GM19025 (cell line): ENCODE measurements at regions not wholly inside any gene's neighbourhood (a gene's known extent, or its start where the extent isn't known, plus 50 kb on each side); places are given as distances from the start of the nearest gene placed in this dataset.
"Not testable (repeated sequence)": the region's sequence is repeated elsewhere in the genome, so short reads cannot be mapped to it uniquely, and the experiment has no call there.

ENCODE experiments used
- ATAC-seq: cut with Tn5 transposase; IDR thresholded peaks from one replicate; pipeline ENCODE4 v1.9.1; 2021; ENCODE audit warnings: mild to moderate bottlenecking, low read depth, moderate library complexity; ENCODE audit not compliant: unreplicated experiment

DNA sequence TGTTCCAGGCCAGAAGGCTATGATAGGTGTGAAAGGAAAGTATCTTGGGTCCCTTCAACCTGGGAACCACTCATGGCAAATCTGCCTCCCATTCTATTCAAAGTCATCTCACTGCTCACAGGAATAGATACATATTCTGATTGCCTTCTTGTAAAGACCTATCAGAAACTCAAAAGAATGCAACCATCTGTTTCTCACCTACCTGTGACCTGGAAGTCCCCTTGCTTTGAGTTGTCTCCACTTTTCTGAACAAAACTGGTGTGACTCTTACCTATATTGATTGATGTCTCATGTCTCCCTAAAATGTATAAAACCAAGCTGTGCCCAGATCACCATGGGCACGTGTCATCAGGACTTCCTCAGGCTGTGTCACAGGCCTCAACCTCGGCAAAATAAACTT lies 1149.3 kb downstream of the NSUN3 start:
- ATAC-seq = no peak

GRCh38 chr3:95215437-95215957 lies 1152.6 kb downstream of the NSUN3 start:
- no peak for ATAC-seq

DNA sequence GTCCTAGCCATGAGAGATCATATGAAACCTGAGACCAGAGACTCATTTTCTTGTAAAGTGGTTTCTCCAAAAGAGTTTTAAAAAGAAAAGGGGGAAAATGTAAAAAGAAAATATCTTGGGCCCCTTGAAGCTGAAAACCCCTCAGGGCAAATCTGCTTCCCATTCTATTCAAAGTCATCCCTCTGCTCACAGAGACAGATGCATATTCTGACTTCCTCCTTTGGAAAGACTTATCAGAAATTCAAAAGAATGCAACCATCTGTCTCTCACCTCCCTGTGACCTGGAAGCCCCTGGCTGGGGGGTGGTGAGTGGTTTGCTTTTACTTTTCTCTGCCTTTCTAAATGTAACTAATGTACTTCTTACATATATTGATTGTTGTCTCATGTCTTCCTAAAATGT lies 1154.8 kb downstream of the NSUN3 start:
- ATAC-seq = no peak

- ATAC-seq = no peak
These were observed 1155.6 kb downstream of the NSUN3 start for GRCh38 chr3:95218484-95218883.

- ATAC-seq = no peak
These were observed 1163.6 kb downstream of the NSUN3 start for GRCh38 chr3:95226437-95226836.

DNA sequence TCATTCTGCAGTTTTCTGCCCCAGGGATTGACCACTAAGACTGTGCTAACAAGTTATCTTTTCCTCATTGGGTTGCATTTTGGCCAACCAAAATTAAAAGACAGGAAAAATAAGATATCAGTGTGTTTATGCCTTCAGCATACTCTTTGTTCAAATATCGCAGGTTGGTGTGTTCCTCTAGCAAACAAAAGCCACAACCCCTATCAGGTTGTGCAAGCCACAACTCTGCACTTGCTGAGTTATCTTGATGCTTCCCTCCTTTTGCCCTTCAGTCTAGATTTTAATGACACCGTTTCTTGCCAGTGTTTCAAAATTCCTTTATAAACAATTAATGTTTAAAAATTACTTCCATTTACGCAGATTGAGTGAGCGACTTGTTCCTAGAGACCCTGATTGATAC lies 1164.2 kb downstream of the NSUN3 start:
- no peak for ATAC-seq

- ATAC-seq = no peak
These were observed 1165.6 kb downstream of the NSUN3 start for GRCh38 chr3:95228416-95228815.

DNA sequence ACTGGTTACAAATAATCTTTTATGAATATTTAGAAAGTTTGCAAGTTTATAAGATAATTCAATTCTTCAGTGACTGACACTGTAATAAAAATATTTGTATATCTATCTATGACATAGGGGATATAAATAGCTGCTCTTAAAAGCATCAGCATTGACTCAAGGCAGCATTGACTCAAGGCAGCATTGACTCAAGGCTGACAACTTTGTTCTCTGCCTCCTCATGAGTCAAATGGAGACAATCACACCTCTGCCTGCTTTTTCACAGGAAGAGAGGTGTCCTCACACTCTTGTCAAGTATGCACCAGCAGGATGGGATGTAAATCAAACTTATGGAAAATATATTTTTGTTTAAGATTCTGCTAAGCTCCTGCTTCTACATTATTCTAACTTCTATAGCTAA lies 1173.1 kb downstream of the NSUN3 start:
- ATAC-seq = no peak

GRCh38 chr3:95237783-95238182 lies 1174.9 kb downstream of the NSUN3 start:
- ATAC-seq = no peak

DNA sequence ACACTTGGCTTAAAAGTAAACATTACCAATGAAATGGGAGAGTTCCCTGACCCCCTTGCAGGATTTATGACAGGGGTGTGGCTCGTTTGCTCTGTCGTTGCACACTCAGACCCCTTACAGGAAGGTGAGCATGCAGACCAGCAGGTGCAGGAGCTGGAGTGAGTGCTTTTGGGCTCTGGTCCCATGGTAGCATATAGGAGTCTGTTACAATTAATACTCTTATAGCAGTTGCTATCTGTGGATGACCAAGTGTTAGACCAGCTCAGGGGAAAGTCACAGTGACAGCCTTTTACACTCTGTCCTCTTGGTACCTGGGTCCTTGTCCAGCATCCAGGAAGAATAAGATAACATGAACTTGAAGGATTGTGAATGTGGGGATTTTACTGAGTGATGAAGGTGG lies 1177.5 kb downstream of the NSUN3 start:
- ATAC-seq = no peak

DNA sequence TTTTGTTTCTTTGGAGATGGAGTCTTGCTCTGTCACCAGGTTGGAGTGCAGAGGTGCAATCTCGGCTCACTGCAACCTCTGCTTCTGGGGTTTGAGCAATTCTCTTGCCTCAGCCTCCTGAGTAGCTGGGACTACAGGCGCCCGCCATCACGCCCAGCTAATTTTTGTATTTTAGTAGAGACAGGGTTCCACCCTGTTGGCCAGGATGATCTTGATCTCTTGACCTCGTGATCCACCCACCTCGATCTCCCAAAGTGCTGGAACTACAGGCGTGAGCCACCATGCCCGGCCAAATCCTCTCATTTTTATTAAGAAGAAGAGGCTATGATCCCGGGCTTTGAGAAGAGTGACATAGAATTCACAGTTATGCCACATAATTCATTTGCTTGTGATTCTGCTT lies 1178.4 kb downstream of the NSUN3 start:
- ATAC-seq = not testable (repeated sequence)

GRCh38 chr3:95246413-95246812 lies 1183.6 kb downstream of the NSUN3 start:
- ATAC-seq = no peak

- no peak for ATAC-seq
These were observed 1191.2 kb downstream of the NSUN3 start for GRCh38 chr3:95254061-95254460.

GRCh38 chr3:95254758-95255157 lies 1191.9 kb downstream of the NSUN3 start:
- no peak for ATAC-seq

DNA sequence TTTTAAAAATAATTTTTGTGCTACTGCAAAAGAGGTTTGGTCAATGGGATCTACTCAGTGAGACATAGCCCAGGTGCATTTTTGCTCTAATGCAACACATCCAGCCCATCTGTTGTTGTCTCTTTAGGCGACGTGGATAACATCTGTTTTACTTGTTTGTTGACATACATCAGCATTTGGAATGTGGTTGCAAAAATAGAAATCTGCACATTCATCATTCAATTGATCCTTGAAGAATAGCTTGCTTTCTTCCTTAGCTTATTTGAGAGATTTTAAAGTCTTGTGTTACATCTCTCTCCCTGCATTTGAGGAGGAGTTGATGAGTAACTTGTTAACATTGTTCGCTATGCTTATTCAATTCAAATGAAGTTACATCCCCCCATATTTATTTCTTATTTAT lies 1202.3 kb downstream of the NSUN3 start:
- no peak for ATAC-seq

DNA sequence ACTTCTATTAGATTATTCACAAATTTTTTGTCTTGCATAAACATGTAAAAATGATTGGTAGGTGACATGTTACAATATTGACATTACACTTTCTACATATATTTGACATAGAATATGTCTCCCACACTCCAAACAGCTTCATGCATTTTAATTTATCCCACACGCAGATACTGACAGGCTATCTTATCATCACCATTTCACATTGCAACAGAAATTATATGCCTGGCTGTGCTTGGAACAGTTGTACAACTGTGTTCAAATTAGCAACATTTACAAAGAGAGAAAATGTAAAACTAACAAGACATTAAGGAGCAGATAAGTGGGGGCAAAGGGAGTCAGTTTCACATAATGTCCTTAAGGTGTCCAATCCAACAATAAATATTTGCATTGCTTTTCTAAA lies 1208.5 kb downstream of the NSUN3 start:
- ATAC-seq = no peak

DNA sequence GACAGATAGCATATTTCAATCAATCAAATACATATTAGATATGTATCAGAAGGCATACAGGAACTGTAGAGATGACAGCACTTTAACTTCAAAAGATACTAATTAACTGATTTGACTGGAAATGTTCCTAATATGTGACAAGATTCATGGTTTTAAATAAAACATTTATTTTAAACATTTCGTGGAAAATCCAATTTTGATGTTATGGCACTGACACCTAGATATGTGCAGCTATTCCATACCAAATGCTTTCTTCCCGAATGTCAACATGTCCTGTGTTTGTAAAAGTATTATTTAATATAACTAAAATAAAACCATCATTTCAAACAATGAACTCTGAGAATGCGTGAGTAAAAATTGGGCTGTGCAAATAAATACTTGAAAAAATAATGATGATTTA lies 1209.3 kb downstream of the NSUN3 start:
- ATAC-seq = no peak

DNA sequence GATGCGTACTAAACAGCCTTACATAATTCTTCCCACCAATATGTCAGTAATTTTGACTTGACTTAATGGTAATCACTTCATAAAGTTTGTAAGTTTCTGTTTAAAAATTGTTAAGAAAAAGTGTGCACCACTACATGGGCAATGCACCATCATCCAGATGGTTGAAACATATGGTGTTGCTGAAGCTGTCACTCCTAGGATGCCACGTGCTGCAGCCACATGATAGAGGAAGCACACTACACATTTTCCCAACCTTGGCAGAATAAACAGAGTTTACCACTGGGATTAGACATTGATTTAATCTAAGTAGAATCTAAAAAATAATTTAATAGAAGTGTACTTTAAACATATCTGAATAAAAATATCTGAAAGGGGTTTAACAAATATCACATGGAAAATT lies 1209.9 kb downstream of the NSUN3 start:
- ATAC-seq = no peak

DNA sequence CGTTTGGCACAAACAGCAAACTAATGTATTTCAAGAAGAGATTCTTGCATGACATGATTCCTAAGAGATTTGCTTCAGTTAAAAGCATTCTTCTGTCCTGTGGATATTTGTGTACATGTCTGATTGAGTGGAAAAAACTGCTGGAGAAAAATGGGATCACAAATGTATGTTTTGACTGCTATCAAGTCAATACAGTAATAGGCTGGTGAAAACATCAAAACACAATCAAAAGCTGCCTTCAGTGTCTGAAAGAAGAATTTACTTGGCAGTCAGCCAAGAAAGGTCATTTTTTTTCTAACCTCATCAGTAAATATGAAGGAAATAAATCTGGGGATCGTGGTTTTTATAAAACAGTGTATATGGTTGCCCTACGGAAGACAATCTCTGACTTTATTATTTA lies 1214.8 kb downstream of the NSUN3 start:
- ATAC-seq = no peak

DNA sequence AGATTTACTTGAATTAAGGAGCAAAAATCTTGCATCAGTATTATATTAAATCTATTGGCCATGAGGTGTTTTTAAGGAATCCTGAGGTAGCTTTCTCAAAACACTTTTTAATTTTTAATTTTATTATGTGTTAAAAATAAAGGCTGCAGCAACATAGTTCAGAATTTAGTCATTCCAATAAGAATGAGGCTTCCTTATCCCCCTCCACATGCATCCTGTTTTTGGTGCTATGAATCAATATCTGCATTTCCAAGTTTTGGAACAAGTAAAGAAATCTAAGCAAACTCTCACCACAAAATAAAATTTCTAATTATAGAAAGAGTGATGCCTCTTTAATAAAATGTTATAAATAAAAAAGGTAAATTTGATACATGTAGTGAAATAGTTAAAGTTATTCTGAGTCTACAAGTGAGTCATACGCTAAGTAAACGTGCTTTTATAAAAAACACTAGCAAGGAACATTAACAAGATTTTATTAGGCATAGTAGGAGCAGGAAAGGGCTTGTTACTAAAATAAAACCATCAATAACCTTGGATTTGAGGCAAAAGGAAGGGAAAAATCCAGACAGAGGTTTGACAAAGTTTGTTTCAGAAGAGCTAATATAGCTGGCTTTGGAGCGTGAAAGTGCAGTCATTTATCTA lies 1218.0 kb downstream of the NSUN3 start:
- ATAC-seq = no peak

GRCh38 chr3:95289295-95289694 lies 1226.4 kb downstream of the NSUN3 start:
- ATAC-seq = no peak

GRCh38 chr3:95297581-95297980 lies 1234.7 kb downstream of the NSUN3 start:
- no peak for ATAC-seq

- ATAC-seq = no peak
These were observed 1239.2 kb downstream of the NSUN3 start for GRCh38 chr3:95302044-95302443.
